ENCODE measurements at regions not wholly inside any gene's neighbourhood (a gene's known extent, or its start where the extent isn't known, plus 50 kb on each side); places are given as distances from the start of the nearest gene placed in this dataset.

DNA sequence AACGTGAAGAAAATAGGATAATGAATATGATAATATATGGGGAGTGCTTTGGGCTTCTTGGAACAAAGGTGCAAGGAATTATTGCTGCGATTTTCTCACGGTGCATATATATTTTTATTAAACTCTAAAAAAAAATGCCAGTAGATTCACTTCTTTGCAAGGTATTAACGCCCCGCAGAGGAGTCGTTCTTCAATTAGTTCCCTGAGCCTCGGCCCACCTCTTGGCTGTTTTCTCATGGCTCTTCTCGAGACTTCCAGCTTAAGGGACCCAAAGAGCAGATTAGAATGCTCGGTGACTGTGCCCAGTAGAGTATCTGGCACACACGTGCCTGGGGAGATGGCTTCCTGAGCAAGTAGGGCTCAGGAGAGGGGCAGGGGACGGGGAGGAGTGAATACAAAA, 367.4 kb downstream of the MID1IP1 start:
- Histone ChIP-seq H3K4me3 (ENCODE audit: low read depth, low read length) (no peak overlapping the region), H3K79me2 (ENCODE audit: control insufficient read depth, insufficient read depth, low read length, unreplicated experiment) (no peaks in the 10 kb centered on the region), H2AFZ (ENCODE audit: low read length, unreplicated experiment) (no peak overlapping the region), H3K4me1 (ENCODE audit: control insufficient read depth, insufficient read depth, low read length, unreplicated experiment) (no peaks in the 10 kb centered on the region), H3K36me3 (ENCODE audit: insufficient read depth, low read length) (no peaks in the 10 kb centered on the region), H3K27me3 (ENCODE audit: insufficient read depth, low read length) (peaks cover 3% of the 10 kb centered on the region; the same call in 1 of the 2 replicates), H3K27ac (ENCODE audit: low read depth, low read length) (no peak overlapping the region)

DNA sequence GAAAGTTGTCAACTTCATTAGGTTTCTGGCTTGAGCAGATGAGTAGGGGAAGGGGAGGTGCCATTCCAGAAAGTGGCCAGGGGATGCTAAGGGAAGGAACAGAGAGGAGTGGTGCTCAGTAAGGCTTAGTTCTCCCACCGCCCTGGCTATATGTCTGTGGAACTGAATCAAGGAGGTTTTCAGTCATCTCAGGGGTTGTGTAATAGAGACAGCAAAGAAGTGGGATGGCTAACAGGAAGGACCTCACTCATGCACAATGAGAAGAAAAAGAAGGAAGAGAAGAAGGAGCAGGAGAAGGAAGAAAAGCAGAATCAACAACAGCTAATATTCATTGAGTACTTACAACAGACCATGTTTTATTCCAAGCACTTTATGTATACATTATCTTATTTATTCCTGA, 368.7 kb downstream of the MID1IP1 start:
- H2AFZ ChIP-seq (ENCODE audit: low read length, unreplicated experiment) = no peak overlapping the region
- H3K4me3 ChIP-seq (ENCODE audit: low read depth, low read length) = no peak overlapping the region
- H3K27ac ChIP-seq (ENCODE audit: low read depth, low read length) = no peak overlapping the region
- H3K27me3 ChIP-seq (ENCODE audit: insufficient read depth, low read length) = no peaks in the 10 kb centered on the region
- H3K4me1 ChIP-seq (ENCODE audit: control insufficient read depth, insufficient read depth, low read length, unreplicated experiment) = no peaks in the 10 kb centered on the region
- no peaks in the 10 kb centered on the region for H3K36me3 ChIP-seq (ENCODE audit: insufficient read depth, low read length)
- no peaks in the 10 kb centered on the region for H3K79me2 ChIP-seq (ENCODE audit: control insufficient read depth, insufficient read depth, low read length, unreplicated experiment)

DNA sequence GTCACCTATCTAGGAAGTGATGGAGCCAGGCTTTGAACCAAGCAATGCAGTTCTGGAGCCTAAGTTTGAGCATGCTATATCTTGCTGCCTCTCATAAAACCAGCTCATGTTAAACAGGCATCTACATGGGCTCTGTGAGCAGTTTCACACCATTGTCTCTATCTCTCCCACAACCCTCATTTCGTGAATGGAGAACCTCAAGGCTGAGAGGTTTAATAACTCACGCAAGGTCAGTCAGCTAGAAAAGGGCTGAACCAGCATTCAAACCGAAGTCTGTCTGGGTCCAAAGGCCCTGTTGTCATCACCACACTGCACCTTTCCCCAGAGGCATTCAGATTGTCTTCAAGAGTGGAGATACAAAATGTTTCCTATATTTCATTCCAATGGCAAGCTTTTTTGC, 369.2 kb downstream of the MID1IP1 start:
- no peak overlapping the region for H3K27ac ChIP-seq (ENCODE audit: low read depth, low read length)
- no peaks in the 10 kb centered on the region for H3K79me2 ChIP-seq (ENCODE audit: control insufficient read depth, insufficient read depth, low read length, unreplicated experiment)
- no peak overlapping the region for H2AFZ ChIP-seq (ENCODE audit: low read length, unreplicated experiment)
- H3K36me3 ChIP-seq (ENCODE audit: insufficient read depth, low read length) = no peaks in the 10 kb centered on the region
- no peak overlapping the region for H3K4me3 ChIP-seq (ENCODE audit: low read depth, low read length)
- no peaks in the 10 kb centered on the region for H3K4me1 ChIP-seq (ENCODE audit: control insufficient read depth, insufficient read depth, low read length, unreplicated experiment)
- H3K27me3 ChIP-seq (ENCODE audit: insufficient read depth, low read length) = no peaks in the 10 kb centered on the region

DNA sequence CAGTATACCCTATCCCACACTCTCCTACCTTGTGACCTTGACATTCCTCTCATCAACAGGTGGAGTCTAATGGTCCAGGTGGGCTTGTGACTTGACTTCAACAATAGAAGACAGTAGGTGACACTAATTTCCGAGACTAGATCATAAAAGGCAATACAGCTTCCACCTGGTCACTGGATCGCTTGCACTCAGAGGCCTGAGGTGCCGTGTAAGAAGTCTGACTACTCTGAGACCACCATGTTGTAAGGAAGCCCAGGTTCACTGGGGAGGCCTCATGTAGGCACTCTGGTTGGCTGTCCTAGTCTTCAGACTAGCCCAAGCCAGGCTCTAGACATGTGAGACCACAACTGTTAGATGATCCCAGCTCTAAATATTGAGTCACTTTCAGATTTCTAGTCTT, 370.4 kb downstream of the MID1IP1 start:
- Histone ChIP-seq H3K27ac (ENCODE audit: low read depth, low read length) (no peak overlapping the region), H3K36me3 (ENCODE audit: insufficient read depth, low read length) (no peaks in the 10 kb centered on the region), H3K4me1 (ENCODE audit: control insufficient read depth, insufficient read depth, low read length, unreplicated experiment) (no peaks in the 10 kb centered on the region), H3K4me3 (ENCODE audit: low read depth, low read length) (no peak overlapping the region), H3K79me2 (ENCODE audit: control insufficient read depth, insufficient read depth, low read length, unreplicated experiment) (no peaks in the 10 kb centered on the region), H3K27me3 (ENCODE audit: insufficient read depth, low read length) (no peaks in the 10 kb centered on the region), H2AFZ (ENCODE audit: low read length, unreplicated experiment) (no peak overlapping the region)

DNA sequence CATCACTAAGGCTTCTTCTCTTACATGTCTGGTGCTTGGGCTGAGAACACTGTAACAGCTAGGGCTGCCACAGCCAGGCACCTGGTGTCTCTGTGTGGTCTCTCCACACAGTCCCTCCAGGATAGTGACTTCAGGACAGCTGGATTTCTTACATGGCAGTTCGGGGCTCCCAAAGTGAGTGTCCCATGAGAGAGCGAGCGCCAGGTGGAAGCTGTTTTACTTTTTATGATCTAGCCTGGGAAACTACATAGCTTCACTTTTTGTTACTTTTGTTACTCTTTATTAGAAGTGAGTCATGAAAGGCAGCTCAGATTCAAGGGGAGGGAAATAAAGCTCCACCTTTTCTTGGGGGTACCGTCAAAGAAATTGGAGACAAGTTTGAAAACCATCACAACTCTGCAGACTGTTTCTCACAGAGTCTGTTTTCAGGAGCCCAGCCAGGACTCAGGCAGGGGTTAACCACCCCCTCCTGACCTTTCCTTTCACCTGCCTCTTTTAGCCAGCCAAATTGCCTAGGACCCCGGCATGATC, 373.0 kb downstream of the MID1IP1 start:
- H3K79me2 ChIP-seq (ENCODE audit: control insufficient read depth, insufficient read depth, low read length, unreplicated experiment) = no peaks in the 10 kb centered on the region
- H2AFZ ChIP-seq (ENCODE audit: low read length, unreplicated experiment) = no peak overlapping the region
- H3K27ac ChIP-seq (ENCODE audit: low read depth, low read length) = no peak overlapping the region
- H3K4me3 ChIP-seq (ENCODE audit: low read depth, low read length) = no peak overlapping the region
- no peaks in the 10 kb centered on the region for H3K4me1 ChIP-seq (ENCODE audit: control insufficient read depth, insufficient read depth, low read length, unreplicated experiment)
- no peaks in the 10 kb centered on the region for H3K27me3 ChIP-seq (ENCODE audit: insufficient read depth, low read length)
- no peaks in the 10 kb centered on the region for H3K36me3 ChIP-seq (ENCODE audit: insufficient read depth, low read length)

DNA sequence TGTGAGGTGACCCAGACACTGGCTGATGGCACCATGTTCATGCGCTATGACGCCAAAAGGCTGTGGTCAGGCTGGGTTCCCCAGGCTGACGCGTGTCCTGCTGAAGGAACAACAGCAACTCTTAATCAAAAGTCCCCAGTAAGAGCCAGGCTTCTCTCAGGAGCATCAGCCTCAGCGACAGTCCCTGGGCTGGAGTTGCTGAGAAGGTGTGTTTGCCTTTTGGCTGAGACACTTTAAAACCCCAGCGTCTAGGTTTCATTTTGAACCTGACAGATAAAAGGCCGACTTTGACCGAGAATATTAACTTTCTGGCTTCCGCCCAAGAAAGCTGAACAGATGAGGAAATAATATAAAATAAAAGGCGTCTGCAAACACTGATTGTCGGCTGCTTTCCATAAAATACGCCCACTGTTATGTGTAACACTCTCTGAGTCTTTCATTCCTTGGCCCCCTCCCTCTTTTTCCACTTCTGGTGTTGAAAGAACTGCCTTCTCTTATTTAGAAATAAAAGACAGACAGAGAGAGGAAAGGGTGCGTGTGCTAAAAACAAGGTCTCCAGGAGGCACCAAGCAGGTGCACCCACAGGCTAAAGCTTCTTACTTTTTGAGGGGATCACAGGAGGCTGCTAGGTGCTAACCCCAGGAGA, 373.6 kb downstream of the MID1IP1 start:
- Histone ChIP-seq H3K36me3 (ENCODE audit: insufficient read depth, low read length) (no peaks in the 10 kb centered on the region), H3K27me3 (ENCODE audit: insufficient read depth, low read length) (no peaks in the 10 kb centered on the region), H3K4me1 (ENCODE audit: control insufficient read depth, insufficient read depth, low read length, unreplicated experiment) (no peaks in the 10 kb centered on the region), H2AFZ (ENCODE audit: low read length, unreplicated experiment) (no peak overlapping the region), H3K4me3 (ENCODE audit: low read depth, low read length) (no peak overlapping the region), H3K79me2 (ENCODE audit: control insufficient read depth, insufficient read depth, low read length, unreplicated experiment) (no peaks in the 10 kb centered on the region), H3K27ac (ENCODE audit: low read depth, low read length) (no peak overlapping the region)

DNA sequence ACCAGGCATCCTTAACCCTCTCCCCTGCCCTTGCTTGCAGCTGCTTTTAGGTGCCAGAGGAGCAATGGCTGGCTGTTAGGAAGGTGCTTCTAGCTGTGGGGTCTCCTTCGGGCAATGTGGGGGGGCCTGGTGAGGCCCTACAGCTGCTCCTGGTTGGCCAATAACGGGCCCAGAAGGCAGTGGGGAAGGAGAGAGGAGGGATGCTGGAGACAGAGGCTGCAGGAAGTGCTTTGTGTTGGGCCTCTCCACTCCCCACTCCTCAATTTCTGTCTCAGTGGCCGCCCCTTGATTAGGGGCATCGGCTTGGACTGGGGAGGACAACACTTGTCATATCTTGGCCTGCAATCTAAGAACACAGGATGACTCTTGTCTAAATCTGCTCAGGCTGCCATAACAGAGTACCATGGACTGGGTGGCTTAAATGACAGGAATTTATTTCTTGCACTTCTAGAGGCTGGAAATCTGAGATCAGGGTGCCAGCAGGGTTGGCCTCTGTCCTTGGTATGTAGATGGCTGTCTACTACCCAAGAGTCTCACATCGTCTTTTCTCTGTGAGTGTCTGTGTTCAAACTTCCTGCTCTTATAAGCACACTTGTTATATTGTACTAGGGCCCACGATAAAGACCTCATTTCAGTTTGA, 374.3 kb downstream of the MID1IP1 start:
- Histone ChIP-seq H3K79me2 (ENCODE audit: control insufficient read depth, insufficient read depth, low read length, unreplicated experiment) (no peaks in the 10 kb centered on the region), H3K27ac (ENCODE audit: low read depth, low read length) (no peak overlapping the region), H3K4me1 (ENCODE audit: control insufficient read depth, insufficient read depth, low read length, unreplicated experiment) (no peaks in the 10 kb centered on the region), H2AFZ (ENCODE audit: low read length, unreplicated experiment) (no peak overlapping the region), H3K36me3 (ENCODE audit: insufficient read depth, low read length) (no peaks in the 10 kb centered on the region), H3K27me3 (ENCODE audit: insufficient read depth, low read length) (no peaks in the 10 kb centered on the region), H3K4me3 (ENCODE audit: low read depth, low read length) (no peak overlapping the region)

DNA sequence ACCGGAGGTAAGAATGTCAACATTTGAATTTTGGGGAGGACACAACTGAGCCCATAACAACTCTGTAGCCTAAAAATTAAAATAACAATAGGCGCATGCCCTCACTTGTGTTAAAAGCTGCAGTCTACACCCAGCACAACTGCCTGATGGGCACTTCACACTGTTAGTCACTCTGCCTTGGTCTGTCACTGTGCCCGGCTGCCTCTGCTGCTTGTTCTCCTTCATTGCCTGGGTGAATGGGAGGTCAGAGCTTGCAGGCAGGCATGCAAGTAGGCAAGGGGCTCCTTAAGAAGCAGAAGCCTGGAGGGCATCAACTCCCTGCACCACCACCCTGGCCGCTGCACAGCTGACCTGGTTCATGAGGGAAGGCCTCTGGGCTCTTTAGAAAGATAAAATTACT, 374.8 kb downstream of the MID1IP1 start:
- no peaks in the 10 kb centered on the region for H3K27me3 ChIP-seq (ENCODE audit: insufficient read depth, low read length)
- no peaks in the 10 kb centered on the region for H3K4me1 ChIP-seq (ENCODE audit: control insufficient read depth, insufficient read depth, low read length, unreplicated experiment)
- no peak overlapping the region for H3K27ac ChIP-seq (ENCODE audit: low read depth, low read length)
- no peaks in the 10 kb centered on the region for H3K79me2 ChIP-seq (ENCODE audit: control insufficient read depth, insufficient read depth, low read length, unreplicated experiment)
- H2AFZ ChIP-seq (ENCODE audit: low read length, unreplicated experiment) = no peak overlapping the region
- no peaks in the 10 kb centered on the region for H3K36me3 ChIP-seq (ENCODE audit: insufficient read depth, low read length)
- no peak overlapping the region for H3K4me3 ChIP-seq (ENCODE audit: low read depth, low read length)

DNA sequence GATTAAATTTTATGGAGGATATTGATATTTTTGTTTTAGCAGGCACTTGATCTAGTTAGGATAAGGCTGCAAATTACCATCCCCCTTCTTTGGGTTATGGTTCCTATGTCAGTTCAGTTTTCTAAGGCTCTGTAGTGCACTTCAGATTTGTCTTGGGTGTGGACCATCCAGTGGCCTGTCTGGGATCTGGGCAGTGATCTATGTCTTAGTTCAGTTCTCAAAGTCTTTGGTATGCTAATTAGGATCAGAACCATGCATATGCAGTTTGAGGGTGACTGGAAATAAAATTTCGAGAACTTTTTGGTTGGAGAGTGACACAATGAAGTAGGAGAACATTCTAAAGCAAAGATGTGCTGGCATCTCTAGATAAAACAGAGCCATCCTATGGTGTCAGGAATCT, 388.2 kb downstream of the MID1IP1 start:
- no peak overlapping the region for H3K4me3 ChIP-seq (ENCODE audit: low read depth, low read length)
- H3K36me3 ChIP-seq (ENCODE audit: insufficient read depth, low read length) = no peaks in the 10 kb centered on the region
- no peak overlapping the region for H3K27ac ChIP-seq (ENCODE audit: low read depth, low read length)
- H3K27me3 ChIP-seq (ENCODE audit: insufficient read depth, low read length) = no peaks in the 10 kb centered on the region
- H2AFZ ChIP-seq (ENCODE audit: low read length, unreplicated experiment) = no peak overlapping the region
- no peaks in the 10 kb centered on the region for H3K4me1 ChIP-seq (ENCODE audit: control insufficient read depth, insufficient read depth, low read length, unreplicated experiment)
- no peaks in the 10 kb centered on the region for H3K79me2 ChIP-seq (ENCODE audit: control insufficient read depth, insufficient read depth, low read length, unreplicated experiment)

DNA sequence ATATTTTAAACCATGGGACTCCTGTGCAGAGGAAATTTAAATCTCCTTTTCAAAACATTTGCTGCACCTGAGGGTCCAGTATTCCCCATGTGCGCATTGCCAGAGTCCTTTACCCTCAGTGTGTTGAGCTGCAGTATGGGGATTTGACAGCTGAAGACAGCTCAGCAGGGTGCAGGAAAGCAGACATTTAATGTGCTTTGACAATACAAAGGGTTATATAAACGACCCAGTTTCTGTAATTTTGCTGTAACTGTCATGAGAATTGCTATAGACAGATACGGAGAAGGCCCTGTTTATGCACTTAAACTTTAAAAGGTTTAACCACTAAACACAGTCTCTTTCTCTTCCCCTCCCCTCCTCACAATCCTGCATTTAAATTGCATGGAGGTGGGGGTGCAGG, 393.4 kb downstream of the MID1IP1 start:
- Histone ChIP-seq H3K4me3 (ENCODE audit: low read depth, low read length) (no peak overlapping the region), H3K36me3 (ENCODE audit: insufficient read depth, low read length) (no peaks in the 10 kb centered on the region), H3K27me3 (ENCODE audit: insufficient read depth, low read length) (no peaks in the 10 kb centered on the region), H2AFZ (ENCODE audit: low read length, unreplicated experiment) (no peak overlapping the region), H3K27ac (ENCODE audit: low read depth, low read length) (no peak overlapping the region), H3K79me2 (ENCODE audit: control insufficient read depth, insufficient read depth, low read length, unreplicated experiment) (no peaks in the 10 kb centered on the region), H3K4me1 (ENCODE audit: control insufficient read depth, insufficient read depth, low read length, unreplicated experiment) (peaks cover 4% of the 10 kb centered on the region)

DNA sequence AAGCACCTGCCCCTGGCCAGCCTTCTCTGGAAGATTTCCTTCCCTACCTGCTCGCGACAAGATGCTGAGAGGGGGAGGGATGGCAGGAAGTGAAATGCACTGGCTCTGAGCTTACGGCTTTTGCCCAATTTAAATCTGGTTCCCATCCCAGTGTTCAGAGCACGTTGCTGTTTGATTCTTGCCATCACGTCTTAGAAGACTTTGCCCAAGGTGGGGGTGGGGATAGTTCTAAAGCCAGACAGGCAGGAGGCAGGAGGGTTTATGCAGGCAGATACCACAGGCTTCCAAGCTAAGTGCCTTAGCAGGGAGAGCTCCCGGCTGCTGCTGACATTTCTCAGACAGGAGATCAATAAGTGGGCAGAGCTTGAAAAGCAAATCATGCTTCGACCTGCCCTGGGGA, 393.9 kb downstream of the MID1IP1 start:
- Histone ChIP-seq H3K79me2 (ENCODE audit: control insufficient read depth, insufficient read depth, low read length, unreplicated experiment) (no peaks in the 10 kb centered on the region), H3K36me3 (ENCODE audit: insufficient read depth, low read length) (no peaks in the 10 kb centered on the region), H3K27ac (ENCODE audit: low read depth, low read length) (no peak overlapping the region), H3K4me1 (ENCODE audit: control insufficient read depth, insufficient read depth, low read length, unreplicated experiment) (peaks cover 4% of the 10 kb centered on the region), H2AFZ (ENCODE audit: low read length, unreplicated experiment) (no peak overlapping the region), H3K27me3 (ENCODE audit: insufficient read depth, low read length) (no peaks in the 10 kb centered on the region), H3K4me3 (ENCODE audit: low read depth, low read length) (no peak overlapping the region)
